Large intestine (tissue), 3 donors: ENCODE measurements at regions not wholly inside any gene's neighbourhood (a gene's known extent, or its start where the extent isn't known, plus 50 kb on each side); places are given as distances from the start of the nearest gene placed in this dataset.

Source experiments
- DNase-seq, 2 donors: peaks; one replicate each; pipeline versions ENCODE4 v3.0.0 to v3.0.0-alpha.2; 2013
- H3K27ac ChIP-seq: one replicate; pipeline ENCODE4 v1.5.1; 2013; ENCODE audit warnings: low read length
- H3K27me3 ChIP-seq: 2 replicates; pipeline ENCODE4 v1.6.1; 2013; ENCODE audit warnings: low read length; ENCODE audit not compliant: control insufficient read depth, insufficient read depth
- H3K36me3 ChIP-seq: 2 replicates; pipeline ENCODE4 v1.6.1; 2013; ENCODE audit warnings: low read length; ENCODE audit not compliant: control insufficient read depth, insufficient read depth
- H3K4me1 ChIP-seq: one replicate; pipeline ENCODE4 v1.6.1; 2013; ENCODE audit warnings: low read length; ENCODE audit not compliant: control insufficient read depth, insufficient read depth
- H3K4me3 ChIP-seq: one replicate; pipeline ENCODE4 v1.5.1; 2013; ENCODE audit warnings: low read length
- H3K9me3 ChIP-seq: one replicate; pipeline ENCODE4 v1.6.1; 2013; ENCODE audit warnings: mild to moderate bottlenecking, low read depth, low read length, moderate library complexity; ENCODE audit not compliant: control insufficient read depth
- WGBS: methylation state at CpG from one replicate; pipeline ENCODE4 v1.1.5; 2013; ENCODE audit warnings: low lambda C conversion rate; ENCODE audit not compliant: insufficient coverage; 5-methylcytosine and 5-hydroxymethylcytosine counted together

- no peak for DNase-seq
- WGBS: no CpG with 5 or more reads among the region's 9 CpGs
- no peak overlapping the region for H3K27ac ChIP-seq
- peaks cover 7% of the 10 kb centered on the region for H3K9me3 ChIP-seq
- no peaks in the 10 kb centered on the region for H3K27me3 ChIP-seq
- H3K36me3 ChIP-seq: no peaks in the 10 kb centered on the region
- H3K4me1 ChIP-seq: no peaks in the 10 kb centered on the region
- H3K4me3 ChIP-seq: no peak overlapping the region
These were observed 322.6 kb upstream of the TMTC1 start for GRCh38 chr12:30106204-30106965.

- DNase-seq: no peak
- no CpG with 5 or more reads among the region's 2 CpGs for WGBS
These were observed 321.8 kb upstream of the TMTC1 start for GRCh38 chr12:30105505-30105904.

GRCh38 chr12:30104971-30105370 is 321.2 kb upstream of the TMTC1 start:
- no peaks in the 10 kb centered on the region for H3K36me3 ChIP-seq
- DNase-seq: no peak
- no CpG with 5 or more reads among the region's 2 CpGs for WGBS
- H3K9me3 ChIP-seq: no peaks in the 10 kb centered on the region
- H3K4me3 ChIP-seq: no peak overlapping the region
- no peaks in the 10 kb centered on the region for H3K4me1 ChIP-seq
- H3K27me3 ChIP-seq: no peaks in the 10 kb centered on the region
- no peak overlapping the region for H3K27ac ChIP-seq

More at GRCh38 chr12:30105505-30105904, 321.8 kb upstream of the TMTC1 start:
- no peaks in the 10 kb centered on the region for H3K4me1 ChIP-seq
- H3K27ac ChIP-seq: no peak overlapping the region
- H3K4me3 ChIP-seq: no peak overlapping the region
- no peaks in the 10 kb centered on the region for H3K36me3 ChIP-seq
- H3K27me3 ChIP-seq: no peaks in the 10 kb centered on the region
- H3K9me3 ChIP-seq: peaks cover 3% of the 10 kb centered on the region

GRCh38 chr12:30100741-30101140 is 317.0 kb upstream of the TMTC1 start:
- Histone ChIP-seq H3K4me3 (no peak overlapping the region), H3K9me3 (no peaks in the 10 kb centered on the region), H3K27ac (no peak overlapping the region), H3K4me1 (no peaks in the 10 kb centered on the region), H3K36me3 (no peaks in the 10 kb centered on the region), H3K27me3 (no peaks in the 10 kb centered on the region)
- WGBS: 100% methylated on average over 1 of the region's 1 CpG
- no peak for DNase-seq

GRCh38 chr12:30098677-30099076 is 314.9 kb upstream of the TMTC1 start:
- WGBS: no CpG with 5 or more reads among the region's 3 CpGs

GRCh38 chr12:30095511-30095910 is 311.8 kb upstream of the TMTC1 start:
- Histone ChIP-seq H3K9me3 (no peaks in the 10 kb centered on the region), H3K27me3 (no peaks in the 10 kb centered on the region), H3K27ac (no peak overlapping the region), H3K4me1 (no peaks in the 10 kb centered on the region), H3K36me3 (no peaks in the 10 kb centered on the region), H3K4me3 (no peak overlapping the region)
- no peak for DNase-seq
- WGBS: no CpG with 5 or more reads among the region's 6 CpGs

More at GRCh38 chr12:30098677-30099076, 314.9 kb upstream of the TMTC1 start:
- Histone ChIP-seq H3K36me3 (no peaks in the 10 kb centered on the region), H3K4me1 (no peaks in the 10 kb centered on the region), H3K27me3 (no peaks in the 10 kb centered on the region), H3K27ac (no peak overlapping the region), H3K9me3 (no peaks in the 10 kb centered on the region), H3K4me3 (no peak overlapping the region)
- DNase-seq: no peak

GRCh38 chr12:30092983-30093617 is 309.4 kb upstream of the TMTC1 start:
- H3K36me3 ChIP-seq: no peaks in the 10 kb centered on the region
- no peaks in the 10 kb centered on the region for H3K4me1 ChIP-seq
- 100% methylated on average over 2 of the region's 4 CpGs for WGBS
- H3K4me3 ChIP-seq: no peak overlapping the region
- no peaks in the 10 kb centered on the region for H3K9me3 ChIP-seq
- H3K27ac ChIP-seq: no peak overlapping the region
- DNase-seq: no peak
- H3K27me3 ChIP-seq: no peaks in the 10 kb centered on the region

- no peak overlapping the region for H3K27ac ChIP-seq
- no peaks in the 10 kb centered on the region for H3K36me3 ChIP-seq
- WGBS: 91% methylated on average over 2 of the region's 2 CpGs
- DNase-seq: no peak
- H3K4me1 ChIP-seq: no peaks in the 10 kb centered on the region
- H3K27me3 ChIP-seq: no peaks in the 10 kb centered on the region
- no peaks in the 10 kb centered on the region for H3K9me3 ChIP-seq
- no peak overlapping the region for H3K4me3 ChIP-seq
These were observed 306.5 kb upstream of the TMTC1 start for GRCh38 chr12:30090258-30090657.

- H3K4me1 ChIP-seq: no peaks in the 10 kb centered on the region
- 40% methylated on average over 3 of the region's 3 CpGs for WGBS
- no peaks in the 10 kb centered on the region for H3K36me3 ChIP-seq
- no peak overlapping the region for H3K4me3 ChIP-seq
- no peak for DNase-seq
- no peak overlapping the region for H3K27ac ChIP-seq
- H3K27me3 ChIP-seq: no peaks in the 10 kb centered on the region
- H3K9me3 ChIP-seq: no peaks in the 10 kb centered on the region
These were observed 304.7 kb upstream of the TMTC1 start for GRCh38 chr12:30088259-30088995.

- no peak for DNase-seq
- WGBS: 40% methylated on average over 2 of the region's 3 CpGs
- Histone ChIP-seq H3K4me3 (no peak overlapping the region), H3K27ac (no peak overlapping the region), H3K27me3 (no peaks in the 10 kb centered on the region), H3K36me3 (no peaks in the 10 kb centered on the region), H3K9me3 (no peaks in the 10 kb centered on the region), H3K4me1 (no peaks in the 10 kb centered on the region)
These were observed 298.6 kb upstream of the TMTC1 start for GRCh38 chr12:30082381-30082780.
